Stimulated activated CD8-positive, alpha-beta memory T cell treated with anti-CD3 and anti-CD28 coated beads, Interleukin-4, amount 100 ng/mL, for 4 hours (primary cell): ENCODE measurements at regions not wholly inside any gene's neighbourhood (a gene's known extent, or its start where the extent isn't known, plus 50 kb on each side); places are given as distances from the start of the nearest gene placed in this dataset.
"Not testable (repeated sequence)": the region's sequence is repeated elsewhere in the genome, so short reads cannot be mapped to it uniquely, and the experiment has no call there.

Experiments used
- DNase-seq, 2 donors: peaks; one replicate each; pipeline ENCODE4 v3.0.0-alpha.2; 2020; ENCODE audit warnings: low read depth in 2 of 2, low spot score in 1 of 2

- DNase-seq, result no peak
These were observed 160.9 kb upstream of the IVNS1ABP start for GRCh38 chr1:185477638-185478580.

- no peak for DNase-seq
These were observed 157.6 kb upstream of the IVNS1ABP start for GRCh38 chr1:185474440-185475149.

- no peak for DNase-seq
These were observed 156.1 kb upstream of the IVNS1ABP start for GRCh38 chr1:185473186-185473585.

- DNase-seq, result no peak
These were observed 151.6 kb upstream of the IVNS1ABP start for GRCh38 chr1:185468626-185469025.

GRCh38 chr1:185467122-185467521, 150.1 kb upstream of the IVNS1ABP start:
- no peak for DNase-seq

- DNase-seq, result no peak
These were observed 147.7 kb upstream of the IVNS1ABP start for GRCh38 chr1:185464777-185465176.

GRCh38 chr1:185463433-185463832, 146.4 kb upstream of the IVNS1ABP start:
- DNase-seq, result no peak

- DNase-seq, result no peak
These were observed 146.0 kb upstream of the IVNS1ABP start for GRCh38 chr1:185463011-185463410.

- DNase-seq, result not testable (repeated sequence)
These were observed 143.7 kb upstream of the IVNS1ABP start for GRCh38 chr1:185460723-185461122.

GRCh38 chr1:185459141-185459540, 142.1 kb upstream of the IVNS1ABP start:
- no peak for DNase-seq

GRCh38 chr1:185458670-185459069, 141.6 kb upstream of the IVNS1ABP start:
- no peak for DNase-seq

GRCh38 chr1:185453496-185454192, 136.6 kb upstream of the IVNS1ABP start:
- DNase-seq, result no peak

GRCh38 chr1:185450917-185451316, 133.9 kb upstream of the IVNS1ABP start:
- DNase-seq, result no peak

- no peak for DNase-seq
These were observed 133.2 kb upstream of the IVNS1ABP start for GRCh38 chr1:185450060-185450788.

GRCh38 chr1:185449378-185450059, 132.5 kb upstream of the IVNS1ABP start:
- DNase-seq, result no peak

- no peak for DNase-seq
These were observed 131.6 kb upstream of the IVNS1ABP start for GRCh38 chr1:185448591-185449186.

- no peak for DNase-seq
These were observed 129.1 kb upstream of the IVNS1ABP start for GRCh38 chr1:185446131-185446530.

GRCh38 chr1:185445594-185445993, 128.6 kb upstream of the IVNS1ABP start:
- no peak for DNase-seq

- DNase-seq, result no peak
These were observed 127.6 kb upstream of the IVNS1ABP start for GRCh38 chr1:185444676-185445075.

GRCh38 chr1:185442050-185442449, 125.0 kb upstream of the IVNS1ABP start:
- no peak for DNase-seq
